NCI-H146 treated with DMSO at 0.1 percent for 48 hours (cell line): ENCODE measurements at regions not wholly inside any gene's neighbourhood (a gene's known extent, or its start where the extent isn't known, plus 50 kb on each side); places are given as distances from the start of the nearest gene placed in this dataset.
"Not testable (repeated sequence)": the region's sequence is repeated elsewhere in the genome, so short reads cannot be mapped to it uniquely, and the experiment has no call there.

Experiments used
- DNase-seq: peaks from one replicate; lab custom pipeline; 2025; ENCODE audit not compliant: unreplicated experiment; lab: John Stamatoyannopoulos, UW

DNA sequence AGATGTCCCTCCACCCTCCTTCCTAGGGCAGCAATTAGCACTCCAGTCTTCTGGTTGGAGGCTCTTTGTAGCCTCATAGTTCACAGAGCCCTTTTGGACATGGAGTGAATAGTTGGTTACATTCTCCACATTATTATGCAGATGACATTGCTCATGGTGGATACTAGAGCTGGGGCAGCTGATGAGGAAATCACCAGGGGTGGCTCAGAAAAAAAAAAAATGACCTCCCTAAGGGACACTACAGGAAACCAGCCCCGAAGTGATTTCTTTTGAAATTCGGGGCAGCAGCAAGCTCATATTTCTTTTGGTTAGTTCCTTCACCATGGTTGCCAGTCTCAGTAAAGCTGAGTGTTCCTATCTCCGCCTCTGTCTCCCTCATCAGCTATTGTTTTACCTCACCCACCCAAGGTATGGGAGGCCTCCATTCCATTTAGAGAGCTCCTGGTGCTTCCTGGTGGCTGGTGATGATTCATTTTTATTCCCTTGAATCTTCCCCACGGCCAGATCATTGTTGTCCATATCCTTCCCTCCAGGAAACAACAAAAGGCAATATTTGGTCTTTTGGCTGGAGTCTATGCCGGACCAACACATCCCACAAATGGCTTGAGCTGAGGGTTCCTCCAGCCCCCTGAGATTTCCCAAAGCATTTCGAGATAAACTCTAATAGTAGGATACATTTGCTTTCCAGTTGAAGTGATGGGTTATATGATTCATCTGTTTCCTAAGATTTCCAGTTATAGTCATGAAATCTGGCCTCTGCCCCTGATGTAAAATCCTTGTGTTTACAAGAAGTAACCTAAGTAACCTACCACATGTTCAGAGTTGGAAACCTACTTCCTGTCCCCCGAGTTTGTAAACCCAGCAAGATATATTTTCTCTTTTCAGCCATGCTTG lies 56.2 kb upstream of the NID2 start:
- peak; percentile 5 for DNase-seq

DNA sequence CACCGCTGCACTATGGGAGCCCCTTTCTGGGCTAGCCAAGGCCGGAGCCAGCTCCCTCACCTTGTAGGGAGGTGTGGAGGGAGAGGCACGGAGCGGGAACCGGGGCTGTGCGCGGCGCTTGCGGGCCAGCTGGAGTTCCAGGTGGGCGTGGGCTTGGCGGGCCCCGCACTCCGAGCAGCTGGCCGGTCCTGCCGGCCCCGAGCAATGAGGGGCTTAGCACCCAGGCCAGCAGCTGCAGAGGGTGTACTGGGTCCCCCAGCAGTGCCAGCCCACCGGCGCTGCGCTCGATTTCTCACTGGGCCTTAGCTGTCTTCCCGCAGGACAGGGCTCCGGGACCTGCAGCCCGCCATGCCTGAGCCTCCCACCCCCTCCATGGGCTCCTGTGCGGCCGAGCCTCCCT lies 53.3 kb upstream of the NID2 start:
- DNase-seq = not testable (repeated sequence)

- DNase-seq = no peak
Measured at GRCh38 chr14:52121441-52121840, 52.6 kb upstream of the NID2 start.

- DNase-seq = no peak
Measured at GRCh38 chr14:52119030-52119429, 50.2 kb upstream of the NID2 start.
